Left ventricle myocardium inferior (tissue), 1 donor: ENCODE measurements at regions not wholly inside any gene's neighbourhood (a gene's known extent, or its start where the extent isn't known, plus 50 kb on each side); places are given as distances from the start of the nearest gene placed in this dataset.

Experiments used
- DNase-seq: peaks from one replicate; pipeline ENCODE4 v3.0.0-alpha.2; 2020
- H3K27ac ChIP-seq: fragments of 200-600 bp; replicated peaks from 2 replicates; pipeline ENCODE4 v1.8.0; 2021
- H3K27me3 ChIP-seq: fragments of 200-600 bp; 2 replicates; pipeline ENCODE4 v1.8.0; 2021; ENCODE audit warnings: low read depth
- H3K36me3 ChIP-seq: fragments of 200-600 bp; 2 replicates; pipeline ENCODE4 v1.8.0; 2021
- H3K4me1 ChIP-seq: fragments of 200-600 bp; 2 replicates; pipeline ENCODE4 v1.8.0; 2021
- H3K4me3 ChIP-seq: fragments of 200-600 bp; 2 replicates; pipeline ENCODE4 v1.8.0; 2021; ENCODE audit warnings: mild to moderate bottlenecking, moderate library complexity
- H3K9me3 ChIP-seq: fragments of 200-600 bp; replicated peaks from 2 replicates; pipeline ENCODE4 v1.8.0; 2021
- CTCF ChIP-seq: fragments of 200-600 bp; IDR thresholded peaks from 2 replicates; pipeline ENCODE4 v1.8.0; 2021; ENCODE audit warnings: antibody characterized with exemption, mild to moderate bottlenecking, borderline replicate concordance
- intact Hi-C: fragments of 100-400 bp; cut with micrococcal nuclease; formaldehyde crosslinking; loops from one replicate; pipeline ENCODE4 v1.11.0; 2022
- donor health status: DM: no; HTN: yes; CAD: no; lungs with severe emphysema.

- Histone ChIP-seq H3K4me3 (no peak overlapping the region), H3K9me3 (no peaks in the 10 kb centered on the region), H3K36me3 (no peaks in the 10 kb centered on the region), H3K4me1 (peaks cover 11% of the 10 kb centered on the region), H3K27me3 (no peaks in the 10 kb centered on the region), H3K27ac (no peak overlapping the region)
- intact Hi-C loops, result loop anchor here (5.0 kb wide), 1 partner anchor 445 kb away; no protein-coding TSS in a partner anchor
- TF ChIP-seq CTCF, result peak; percentile 62
- no peak for DNase-seq
Observed at GRCh38 chr6:128807577-128807976, 75.4 kb upstream of the LAMA2 start.

- DNase-seq, result no peak
- no peaks in the 10 kb centered on the region for H3K36me3 ChIP-seq
- H3K4me3 ChIP-seq, result no peak overlapping the region
- H3K4me1 ChIP-seq, result peaks cover 11% of the 10 kb centered on the region
- peak overlapping the region; percentile 53 for H3K27ac ChIP-seq
- intact Hi-C loops, result loop anchor here (5.0 kb wide), 1 partner anchor 446 kb away; no protein-coding TSS in a partner anchor
- no peak for TF ChIP-seq CTCF
- no peaks in the 10 kb centered on the region for H3K27me3 ChIP-seq
- peaks cover 5% of the 10 kb centered on the region for H3K9me3 ChIP-seq
Observed at GRCh38 chr6:128806261-128806660, 76.7 kb upstream of the LAMA2 start.

GRCh38 chr6:128803911-128804310 is 79.0 kb upstream of the LAMA2 start:
- Histone ChIP-seq H3K9me3 (peaks cover 8% of the 10 kb centered on the region), H3K4me1 (peaks cover 11% of the 10 kb centered on the region), H3K36me3 (no peaks in the 10 kb centered on the region), H3K4me3 (no peak overlapping the region), H3K27me3 (no peaks in the 10 kb centered on the region), H3K27ac (peak overlapping the region; percentile 16)
- no peak for DNase-seq
- intact Hi-C loops, result no loop called here
- no peak for TF ChIP-seq CTCF

- intact Hi-C loops, result no loop called here
- H3K36me3 ChIP-seq, result no peaks in the 10 kb centered on the region
- DNase-seq, result no peak
- H3K27ac ChIP-seq, result no peak overlapping the region
- peaks cover 8% of the 10 kb centered on the region for H3K9me3 ChIP-seq
- H3K27me3 ChIP-seq, result no peaks in the 10 kb centered on the region
- H3K4me1 ChIP-seq, result no peaks in the 10 kb centered on the region
- no peak overlapping the region for H3K4me3 ChIP-seq
- TF ChIP-seq CTCF, result no peak
Observed at GRCh38 chr6:128801621-128802020, 81.3 kb upstream of the LAMA2 start.

GRCh38 chr6:128784266-128784665 is 98.7 kb upstream of the LAMA2 start:
- DNase-seq, result no peak
- Histone ChIP-seq H3K4me3 (no peak overlapping the region), H3K36me3 (no peaks in the 10 kb centered on the region), H3K4me1 (no peaks in the 10 kb centered on the region), H3K9me3 (peaks cover 18% of the 10 kb centered on the region), H3K27me3 (no peaks in the 10 kb centered on the region), H3K27ac (no peak overlapping the region)
- TF ChIP-seq CTCF, result no peak
- intact Hi-C loops, result no loop called here

GRCh38 chr6:128768187-128768586 is 114.8 kb upstream of the LAMA2 start:
- H3K4me1 ChIP-seq, result no peaks in the 10 kb centered on the region
- intact Hi-C loops, result no loop called here
- no peak overlapping the region for H3K4me3 ChIP-seq
- TF ChIP-seq CTCF, result no peak
- no peak for DNase-seq
- no peaks in the 10 kb centered on the region for H3K27me3 ChIP-seq
- no peak overlapping the region for H3K27ac ChIP-seq
- H3K36me3 ChIP-seq, result no peaks in the 10 kb centered on the region
- peaks cover 15% of the 10 kb centered on the region for H3K9me3 ChIP-seq
